Activated CD4-positive, CD25-positive, alpha-beta regulatory T cell treated with anti-CD3 and anti-CD28 coated beads, Interleukin-2, amount 50 U/mL, for 72 hours (primary cell): ENCODE measurements at regions not wholly inside any gene's neighbourhood (a gene's known extent, or its start where the extent isn't known, plus 50 kb on each side); places are given as distances from the start of the nearest gene placed in this dataset.

Source experiments
- DNase-seq: peaks from one replicate; pipeline ENCODE4 v3.0.0; 2021

DNA sequence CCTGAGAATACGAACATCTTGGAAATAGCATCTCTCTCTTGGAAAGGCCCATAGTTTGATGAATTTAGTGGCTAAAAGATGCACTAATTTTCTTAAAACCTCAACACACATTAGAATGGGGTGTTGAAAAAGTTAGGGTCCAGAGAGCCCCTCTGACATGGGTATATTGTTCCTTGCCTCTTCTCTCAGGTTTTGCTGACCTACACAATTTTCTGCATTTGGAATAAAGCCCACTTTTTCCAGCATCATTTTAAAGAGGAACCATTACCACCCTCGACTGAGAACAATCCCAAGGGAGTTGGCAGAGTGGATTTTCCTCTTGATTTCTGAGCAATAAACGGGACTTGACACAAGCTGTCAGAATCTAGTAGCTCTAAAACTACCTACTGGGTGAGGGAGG, 156.1 kb downstream of the PMP22 start:
- no peak for DNase-seq

DNA sequence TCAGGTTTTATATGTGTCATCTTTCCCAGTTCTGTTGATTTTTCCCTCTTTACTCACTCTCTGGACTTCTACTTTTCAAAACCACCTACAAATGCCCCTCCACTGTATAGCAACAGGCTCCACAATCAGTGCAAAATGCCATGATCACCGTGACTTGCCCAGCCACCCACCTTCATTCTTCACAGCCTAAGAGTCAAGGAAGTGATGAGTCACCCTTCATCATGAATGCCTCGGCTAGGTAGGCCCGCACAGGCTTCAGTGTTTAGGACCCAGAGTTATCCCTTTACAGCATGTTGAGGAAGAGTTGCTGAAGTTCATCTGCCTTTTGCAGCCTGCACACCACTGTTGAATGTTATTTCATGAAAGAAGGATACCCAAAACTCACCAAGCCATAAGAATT, 158.6 kb downstream of the PMP22 start:
- DNase-seq = no peak

DNA sequence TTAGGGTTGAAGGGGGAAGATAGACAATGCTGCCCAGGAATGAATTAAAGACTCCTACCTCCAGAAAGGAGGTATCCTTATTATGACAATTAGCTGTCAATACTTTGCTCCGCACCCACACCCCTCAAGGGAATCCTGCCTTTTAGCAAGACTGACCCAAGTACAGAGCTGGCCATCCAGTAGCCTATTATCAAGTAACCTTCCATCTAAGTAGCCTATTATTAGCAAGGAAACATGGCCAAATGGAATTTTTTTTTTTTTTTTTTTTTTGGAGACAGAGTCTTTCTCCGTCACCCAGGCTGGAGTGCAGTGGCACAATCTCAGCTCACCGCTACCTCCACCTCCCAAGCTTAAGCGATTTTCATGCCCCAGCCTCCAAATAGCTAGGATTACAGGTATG, 161.3 kb downstream of the PMP22 start:
- no peak for DNase-seq

DNA sequence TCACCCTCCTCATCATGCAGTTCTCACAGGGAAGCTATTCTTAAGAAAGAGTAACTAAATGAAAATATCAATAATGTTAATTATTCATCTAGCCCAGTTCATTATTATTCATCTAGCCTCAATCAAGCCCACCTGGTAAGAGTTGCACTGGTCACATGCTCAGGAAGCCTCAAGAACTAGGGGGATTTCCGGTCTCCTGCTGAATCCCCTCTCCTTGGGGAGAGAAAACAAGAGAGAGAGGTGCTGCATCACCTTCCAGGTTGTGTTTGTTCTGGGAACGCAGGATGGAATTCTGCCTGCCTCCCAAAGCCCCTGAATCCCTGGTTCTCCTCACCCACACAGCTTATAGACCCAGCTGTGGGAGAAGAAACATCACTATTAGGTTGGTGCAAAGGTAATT, 164.0 kb downstream of the PMP22 start:
- no peak for DNase-seq

DNA sequence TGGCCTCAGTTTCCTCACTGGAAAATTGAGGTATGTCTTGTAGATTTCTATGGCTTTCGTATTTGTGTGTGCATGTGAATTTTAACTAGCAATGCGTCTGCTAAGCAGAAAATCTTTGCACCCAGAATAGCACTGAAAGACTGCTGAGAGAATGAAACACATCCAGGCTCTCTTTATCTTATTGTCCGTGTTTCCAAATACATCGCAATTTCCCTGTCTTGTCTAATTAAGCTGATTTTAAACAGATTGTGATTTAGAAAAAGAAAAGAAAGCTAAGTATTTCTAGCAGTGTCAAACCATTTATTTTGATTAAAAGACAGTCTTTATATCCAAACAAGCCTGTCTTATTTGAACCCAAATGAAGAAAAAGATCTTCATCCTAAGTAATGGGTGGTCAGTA, 168.6 kb downstream of the PMP22 start:
- DNase-seq = no peak

DNA sequence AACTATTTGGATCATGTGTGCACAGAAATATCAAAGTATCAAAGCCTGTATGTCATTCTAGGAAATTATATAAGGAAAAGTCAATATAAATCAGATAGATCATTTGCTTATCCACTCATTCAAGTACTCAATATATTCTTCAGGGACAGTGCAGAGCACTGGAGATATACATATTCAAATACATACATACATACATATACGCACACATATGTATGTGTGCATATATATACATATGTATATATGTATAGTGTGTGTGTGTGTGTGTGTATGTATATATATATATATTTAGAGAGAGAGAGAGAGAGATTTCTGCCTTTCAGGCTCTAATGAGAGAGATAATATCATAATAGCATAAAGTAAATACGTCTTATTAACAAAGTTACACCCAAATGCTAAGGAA, 169.2 kb downstream of the PMP22 start:
- no peak for DNase-seq

DNA sequence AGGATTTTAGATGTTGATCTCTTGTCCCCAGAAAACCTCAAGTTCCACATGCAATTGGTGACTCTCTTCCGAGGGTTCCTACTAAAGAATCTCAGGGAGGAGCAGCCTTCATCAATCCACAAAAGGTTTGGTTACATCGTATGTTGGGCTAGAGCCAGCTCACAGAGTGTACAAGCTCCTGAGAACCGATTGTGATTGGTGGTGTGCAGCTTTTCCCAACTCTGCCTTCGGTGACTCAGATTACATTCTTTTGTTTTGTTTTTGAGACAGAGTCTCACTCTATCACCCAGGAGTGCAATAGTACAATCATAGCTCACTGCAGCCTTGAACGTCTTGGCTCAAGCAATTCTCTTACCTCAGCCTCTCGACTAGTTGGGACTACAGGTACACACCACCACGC, 172.4 kb downstream of the PMP22 start:
- DNase-seq = no peak

DNA sequence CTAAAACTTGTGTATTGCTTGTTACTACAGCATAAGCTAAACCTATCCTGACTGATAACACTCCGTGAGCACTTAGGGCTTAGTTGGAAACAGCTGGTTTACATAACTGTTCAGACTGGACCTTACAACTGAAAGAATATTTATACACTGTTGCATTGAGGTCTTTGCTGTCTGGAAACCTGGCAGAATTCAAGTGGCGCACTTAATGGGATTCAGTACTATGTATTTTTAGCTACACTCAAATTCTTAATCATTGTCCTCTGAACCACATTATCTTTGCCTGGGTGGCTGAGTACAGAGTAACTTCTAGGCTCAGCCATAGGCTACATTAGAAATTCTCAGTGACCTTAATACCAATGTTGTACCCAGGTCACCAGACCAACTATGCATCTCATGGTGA, 172.9 kb downstream of the PMP22 start:
- no peak for DNase-seq

DNA sequence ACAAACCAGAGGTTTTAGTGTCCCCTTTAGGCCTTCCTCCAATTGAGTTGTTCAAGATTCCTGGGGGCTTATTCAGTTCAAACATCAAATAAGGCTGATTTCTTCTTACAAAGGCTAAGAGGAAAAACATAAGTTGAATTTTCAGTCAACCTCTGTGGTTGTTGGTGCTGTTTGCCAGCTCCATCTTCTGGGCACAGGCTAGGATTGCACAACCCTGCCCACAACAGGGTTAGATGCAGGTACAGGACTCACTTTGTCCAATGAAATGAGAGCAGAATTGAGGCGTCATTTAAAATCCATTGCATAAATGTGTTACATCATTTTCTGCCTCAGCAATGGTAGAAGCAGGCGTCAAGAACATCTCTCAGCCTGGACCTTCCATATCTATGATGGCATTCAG, 173.3 kb downstream of the PMP22 start:
- no peak for DNase-seq

DNA sequence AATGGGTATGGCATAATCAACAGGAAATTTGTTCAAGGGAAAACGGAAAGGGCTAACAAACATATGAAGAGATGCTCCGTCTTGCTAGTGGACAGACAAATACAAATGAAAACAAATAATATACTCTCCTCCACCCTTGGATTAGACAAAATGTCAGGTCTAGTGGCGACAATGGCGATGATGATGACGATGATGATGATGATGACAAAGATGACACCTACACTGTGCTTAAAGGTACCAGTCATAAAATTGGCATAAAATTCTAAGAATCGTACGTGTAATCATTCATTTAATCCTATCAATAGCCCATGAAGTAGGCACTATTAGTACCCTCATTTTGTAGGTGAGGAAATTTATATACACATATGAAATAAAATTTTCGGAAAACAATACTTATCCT, 174.6 kb downstream of the PMP22 start:
- DNase-seq = no peak

DNA sequence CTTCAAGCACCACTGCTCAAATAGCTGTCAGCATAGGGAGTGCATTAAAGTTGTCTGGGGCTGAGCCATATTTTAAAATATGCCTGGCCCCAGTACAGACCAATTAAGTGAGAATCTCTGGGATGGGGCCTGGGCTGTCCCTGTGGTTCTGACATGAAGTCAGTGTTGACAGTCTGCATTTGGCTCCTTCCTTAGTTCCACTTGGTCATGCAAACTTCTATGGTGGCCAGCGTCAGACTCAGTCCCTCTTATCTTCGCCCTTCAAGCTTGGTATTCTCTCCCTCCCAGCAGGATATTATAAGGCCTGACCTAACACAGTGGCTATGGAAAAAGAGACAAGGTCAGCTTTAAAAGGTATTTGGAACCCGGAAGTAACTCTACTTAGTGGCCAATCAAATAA, 177.2 kb downstream of the PMP22 start:
- no peak for DNase-seq

DNA sequence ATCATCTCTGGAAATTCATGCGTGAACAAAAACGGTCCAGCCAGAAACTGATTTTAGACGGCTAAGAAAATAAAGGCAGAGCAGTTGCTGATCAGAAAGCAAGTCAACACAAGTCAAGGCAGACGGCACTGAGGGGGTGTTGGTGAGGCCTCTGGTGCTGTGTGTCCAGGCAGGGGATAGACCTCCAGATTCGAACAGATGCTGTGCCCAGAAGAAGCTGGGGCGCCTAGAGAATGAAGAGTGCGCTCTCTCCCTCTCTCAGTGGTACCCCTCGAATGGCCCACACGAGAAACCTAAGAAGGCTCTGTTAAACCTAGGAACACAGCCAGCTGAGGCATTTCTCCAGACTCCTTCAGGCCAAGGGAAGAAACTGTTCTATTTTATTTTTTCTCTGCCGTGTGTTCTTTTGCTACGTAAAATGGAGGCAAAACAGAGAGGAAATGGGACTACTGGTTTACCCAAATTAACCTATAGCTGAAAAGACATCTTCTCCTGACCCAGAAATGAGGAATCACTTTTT, 178.3 kb downstream of the PMP22 start:
- DNase-seq = no peak

DNA sequence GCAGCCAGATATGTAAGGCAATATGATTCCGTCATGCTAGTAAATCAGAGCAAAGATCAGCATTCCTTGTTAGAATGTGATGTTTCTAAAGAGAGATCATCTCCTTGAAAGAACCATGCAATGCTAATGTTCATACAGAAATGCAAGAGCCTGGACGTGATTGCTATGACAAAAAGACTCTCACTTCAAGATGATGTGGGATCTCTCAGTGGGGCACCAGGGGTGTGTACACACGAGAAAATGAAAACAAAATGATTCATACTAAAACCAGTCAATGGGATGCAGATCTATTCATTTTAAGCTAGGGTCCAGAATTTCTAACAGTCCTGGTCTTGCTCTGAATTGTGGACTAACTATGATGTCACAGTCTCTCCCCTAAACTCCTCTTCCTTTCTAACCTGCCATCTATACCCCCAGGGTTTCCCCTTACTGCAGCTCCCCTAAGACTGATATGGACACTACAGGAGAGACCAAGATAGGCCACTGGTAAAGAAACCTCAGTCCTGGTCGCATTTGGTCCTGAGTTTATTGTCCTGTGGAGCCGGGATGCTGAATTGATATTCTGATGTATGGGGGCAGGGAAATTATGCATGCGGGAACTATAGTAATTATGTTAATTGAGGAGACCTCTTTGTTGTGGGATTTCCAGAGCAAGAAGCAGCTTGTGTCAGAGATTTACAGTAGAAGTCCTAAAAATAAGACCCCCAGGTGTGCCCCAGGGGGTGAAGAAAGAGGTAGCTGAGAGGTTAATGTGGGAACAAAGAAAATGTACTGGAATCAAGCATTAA, 179.0 kb downstream of the PMP22 start:
- no peak for DNase-seq

DNA sequence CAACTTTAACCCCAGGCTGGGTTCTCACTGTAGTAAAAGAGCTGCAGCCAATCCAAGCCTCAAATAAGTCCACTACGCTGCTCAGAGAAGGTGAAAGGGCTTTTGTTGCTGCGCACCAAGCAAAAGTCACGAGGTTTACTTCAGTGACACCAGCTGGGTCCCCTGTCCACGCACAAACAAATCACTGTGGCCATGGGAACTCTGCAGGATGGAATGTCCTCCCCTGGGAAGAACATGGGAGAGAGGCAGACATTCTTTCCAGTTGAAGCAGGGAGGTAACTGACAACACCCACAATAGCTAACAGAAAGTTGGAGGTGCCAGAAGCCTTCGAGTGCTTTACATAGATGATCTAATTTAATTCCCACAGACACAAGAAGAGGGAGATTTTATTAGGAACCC, 181.9 kb downstream of the PMP22 start:
- DNase-seq = no peak

DNA sequence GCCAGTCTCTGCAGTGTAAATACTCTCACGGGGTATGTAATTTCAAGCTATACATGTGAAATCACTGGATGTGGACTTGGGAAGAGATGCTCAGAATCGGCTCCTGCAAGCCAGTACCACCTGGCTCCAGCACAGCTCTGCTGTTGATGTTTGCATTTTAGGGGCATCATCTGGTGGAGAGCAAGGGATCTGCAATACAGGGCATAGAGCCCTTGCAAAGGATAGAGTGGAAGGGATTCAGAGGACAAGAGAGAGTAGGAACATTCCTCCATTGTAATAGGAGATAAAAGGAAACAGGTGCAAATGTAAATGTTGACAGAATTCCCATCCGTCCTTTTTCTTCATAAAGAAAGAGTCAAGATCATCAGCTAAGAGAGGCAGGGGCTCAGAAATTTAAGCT, 184.1 kb downstream of the PMP22 start:
- no peak for DNase-seq

DNA sequence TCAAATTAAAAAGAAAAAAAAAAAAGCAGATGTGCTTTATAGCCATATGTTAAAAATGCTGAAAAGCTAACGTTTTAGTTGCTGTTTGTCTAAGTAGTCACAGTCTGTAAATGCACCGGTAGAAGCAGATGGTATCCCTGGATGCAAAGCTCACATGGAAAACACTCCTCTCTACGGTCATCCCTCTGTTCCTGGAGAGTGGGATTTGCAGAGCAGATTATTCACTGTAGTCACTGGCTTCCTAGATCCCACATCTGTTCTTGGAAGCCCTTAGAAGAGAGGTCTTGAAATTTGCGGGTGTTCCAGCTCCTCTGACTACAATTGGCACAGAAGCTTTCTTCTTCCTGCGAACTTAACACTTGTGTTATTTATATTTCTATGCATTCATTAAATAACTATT, 186.6 kb downstream of the PMP22 start:
- DNase-seq = no peak

DNA sequence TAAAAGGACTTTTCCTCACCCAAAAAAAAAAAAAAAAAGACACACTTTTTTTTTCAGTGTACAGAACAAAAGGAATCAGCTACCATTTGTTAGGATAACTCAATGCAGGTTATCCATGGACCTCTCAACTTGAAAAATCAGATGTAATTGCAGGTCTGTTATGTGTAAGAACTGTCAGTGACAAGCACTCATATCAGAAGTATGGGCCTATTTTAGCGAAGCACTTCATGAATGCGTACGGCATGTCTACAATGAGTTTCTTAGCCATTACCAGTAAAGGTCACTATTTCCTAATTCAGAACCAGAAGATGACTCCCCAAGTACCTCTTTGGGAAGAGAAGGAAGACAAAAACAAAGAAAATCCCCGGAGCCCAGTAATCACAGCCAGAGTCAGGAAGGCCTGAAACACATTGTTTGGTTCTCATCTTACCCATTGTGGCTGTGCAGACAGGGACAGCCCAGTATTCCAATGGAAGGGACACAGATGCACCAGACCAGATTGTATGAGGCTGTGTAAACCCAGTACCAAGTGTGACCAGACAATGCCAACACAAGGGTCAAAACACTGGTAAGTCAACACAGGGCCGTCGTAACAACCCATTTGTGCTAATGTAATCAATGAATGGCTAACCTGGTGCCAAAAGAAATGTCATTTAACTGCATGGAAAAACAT, 188.0 kb downstream of the PMP22 start:
- DNase-seq = no peak

DNA sequence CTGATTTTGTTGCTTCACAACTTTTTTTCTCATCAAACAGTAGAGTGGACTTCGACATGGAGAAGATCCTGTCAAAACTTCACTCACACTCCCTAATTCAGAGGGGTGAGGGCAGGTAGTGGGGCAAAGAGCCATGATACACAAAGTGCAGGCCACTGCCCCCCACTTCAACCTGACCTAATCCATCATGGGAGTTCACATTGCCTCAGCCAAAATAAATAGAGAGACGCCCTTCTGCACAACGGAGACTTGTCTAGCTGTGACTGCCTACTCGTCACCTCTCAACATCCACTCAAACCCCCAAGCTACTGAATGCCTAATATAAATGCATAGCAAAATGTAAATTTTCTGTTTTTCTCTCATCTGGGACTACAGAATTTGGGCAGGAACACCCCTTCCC, 213.2 kb downstream of the PMP22 start:
- DNase-seq = no peak

DNA sequence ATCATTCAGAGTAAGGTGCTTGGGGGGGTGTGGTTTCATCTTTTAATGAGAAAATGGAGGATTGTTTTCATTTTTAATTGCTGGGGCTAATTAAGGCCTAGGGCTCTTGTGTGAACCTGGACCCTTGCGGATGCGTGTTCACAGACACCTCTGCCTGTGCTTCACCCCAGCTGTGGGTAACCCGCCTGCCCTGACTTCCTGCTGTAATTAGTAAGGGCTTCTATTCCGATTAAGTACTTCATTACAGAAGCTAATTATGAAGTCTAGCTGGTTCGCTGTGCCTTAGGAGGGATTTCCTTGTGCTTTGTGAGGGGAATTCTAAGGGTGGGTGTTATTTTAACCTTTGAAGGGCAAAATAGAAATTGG, 215.3 kb downstream of the PMP22 start:
- no peak for DNase-seq

DNA sequence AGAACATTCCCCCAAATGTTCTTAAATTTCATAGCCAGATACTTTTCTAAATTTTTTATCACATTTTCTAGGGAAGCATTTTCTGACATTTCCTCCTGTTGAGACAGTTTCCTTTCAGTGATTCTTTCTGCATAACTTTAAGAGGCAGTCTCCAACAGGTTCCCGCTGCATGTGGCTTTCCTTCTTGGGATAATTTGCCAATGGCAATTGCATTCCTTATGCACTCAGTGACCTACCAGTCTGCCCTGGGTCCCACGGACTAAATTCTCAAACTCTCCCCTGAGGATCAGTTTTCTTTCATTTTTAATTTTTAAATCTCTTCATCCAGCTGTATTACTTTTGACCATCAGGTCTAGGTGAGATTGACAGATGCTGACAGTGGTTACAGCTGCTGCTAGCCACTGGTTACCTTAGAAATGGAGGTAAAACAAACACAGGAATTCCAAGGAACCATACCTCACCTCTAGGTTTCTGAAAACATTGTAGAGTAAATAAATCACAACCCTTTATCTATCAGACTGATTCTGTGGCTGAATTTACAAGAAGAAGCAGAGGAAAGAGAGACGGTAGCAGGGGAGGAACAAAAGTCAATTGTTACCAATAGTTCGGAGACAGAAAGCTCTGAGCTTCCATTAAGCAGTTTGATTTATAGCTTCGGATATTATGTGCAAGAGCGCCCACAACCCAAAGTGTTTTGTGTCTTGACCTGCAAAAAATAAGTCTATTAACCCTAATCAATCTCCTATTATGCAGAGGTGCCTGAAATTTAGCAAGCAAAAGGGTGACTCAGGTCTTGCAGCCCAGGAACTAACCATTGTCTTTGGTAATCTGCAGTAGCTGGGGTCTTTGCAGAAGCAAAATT, 216.0 kb downstream of the PMP22 start:
- DNase-seq = no peak

DNA sequence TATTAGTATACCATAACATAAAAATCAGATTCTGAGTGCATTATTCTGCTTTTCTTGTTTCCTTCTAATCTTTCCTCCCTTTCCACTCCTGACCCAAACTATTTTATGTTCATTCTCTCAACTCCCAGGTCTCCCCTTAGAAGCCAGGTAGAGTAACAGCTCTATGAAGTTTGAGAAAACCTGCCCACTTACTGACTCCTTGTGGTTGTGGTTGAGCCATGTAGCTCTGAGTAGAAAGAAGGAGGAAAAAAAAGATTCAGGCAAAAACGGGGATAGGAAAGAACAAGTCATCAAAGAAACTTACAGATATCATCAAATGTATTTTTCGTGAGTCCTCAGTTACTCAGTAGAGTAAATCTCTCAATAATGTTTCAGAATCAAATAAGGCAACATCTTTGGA, 216.7 kb downstream of the PMP22 start:
- DNase-seq = no peak

DNA sequence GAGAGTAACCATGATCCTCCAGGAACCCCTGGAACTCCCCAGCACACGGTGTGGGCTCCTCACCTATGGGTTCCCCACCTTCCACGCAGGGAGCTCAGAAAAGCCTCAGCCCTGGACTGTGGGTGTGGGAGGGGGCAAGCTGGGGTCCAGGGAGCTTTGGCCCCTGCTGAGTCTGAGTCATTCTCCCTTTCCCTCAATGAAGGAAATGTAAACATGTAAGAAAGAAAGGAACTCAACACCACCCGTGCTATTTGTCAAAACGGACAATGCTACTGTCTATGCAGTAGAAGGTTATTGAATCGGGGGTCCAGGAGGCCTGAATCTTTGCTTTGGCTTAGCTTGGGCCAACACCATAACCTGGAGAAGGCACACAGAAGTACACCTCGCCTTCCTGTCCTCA, 222.8 kb downstream of the PMP22 start:
- no peak for DNase-seq

DNA sequence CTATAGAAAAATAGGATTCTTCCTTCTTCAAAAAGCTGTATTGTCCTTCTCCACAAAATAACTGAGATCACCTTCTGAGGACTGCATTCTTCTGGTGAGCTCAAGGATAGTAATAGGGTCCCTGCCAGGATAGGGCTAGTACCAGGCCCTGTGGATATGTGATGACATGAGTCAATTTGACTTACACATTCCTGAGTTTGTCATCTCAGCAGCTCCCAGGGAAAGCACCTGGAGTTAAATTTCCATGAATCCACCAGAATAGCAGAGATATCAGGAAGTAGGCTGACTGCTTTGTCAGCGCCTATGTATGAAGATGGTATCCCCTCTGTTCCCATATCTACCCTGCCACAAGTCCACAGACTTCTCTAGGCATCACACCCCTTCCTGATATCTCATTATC, 225.8 kb downstream of the PMP22 start:
- DNase-seq = no peak

DNA sequence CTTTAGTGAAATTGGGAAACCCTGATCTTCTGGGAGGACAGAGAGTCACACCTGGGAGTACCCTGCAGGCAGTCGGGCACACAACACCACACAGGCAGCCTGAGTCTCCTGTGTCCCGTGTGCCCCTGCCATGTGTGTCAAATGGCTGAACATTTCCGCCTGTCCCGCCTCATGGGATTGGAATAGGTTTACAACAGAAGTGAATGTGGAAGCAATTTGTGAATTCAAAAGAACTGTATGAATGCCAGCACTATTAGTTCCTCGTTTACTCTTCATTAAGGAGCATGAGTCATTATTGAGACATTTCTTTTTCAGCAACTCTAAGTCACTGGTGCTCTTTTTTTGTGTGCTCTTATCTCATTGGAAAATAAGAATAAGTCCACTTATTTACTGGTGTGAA, 226.5 kb downstream of the PMP22 start:
- no peak for DNase-seq
